MM.1S (cell line): ENCODE measurements at regions not wholly inside any gene's neighbourhood (a gene's known extent, or its start where the extent isn't known, plus 50 kb on each side); places are given as distances from the start of the nearest gene placed in this dataset.

Source experiments
- DNase-seq: peaks from one replicate; pipeline ENCODE4 v3.0.0-alpha.2; 2015
- H2AFZ ChIP-seq: fragments of 300-600 bp; sonication (generic); 2 replicates; pipeline ENCODE4 v1.6.0; 2016; ENCODE audit warnings: antibody characterized with exemption, low read length
- H3F3A ChIP-seq: fragments of 300-600 bp; sonication (generic); 2 replicates; pipeline ENCODE4 v1.6.1; 2016; ENCODE audit warnings: mild to moderate bottlenecking, antibody characterized with exemption, low read length, moderate library complexity, mixed read lengths; ENCODE audit not compliant: insufficient read depth
- H3K27ac ChIP-seq: fragments of 300-600 bp; sonication (generic); 2 replicates; pipeline ENCODE4 v1.5.1; 2016; ENCODE audit warnings: mild to moderate bottlenecking, low read length
- H3K27me3 ChIP-seq: fragments of 300-600 bp; sonication (generic); replicated peaks from 2 replicates; pipeline ENCODE4 v1.6.0; 2016; ENCODE audit warnings: low read length; ENCODE audit not compliant: insufficient read depth
- H3K36me3 ChIP-seq: fragments of 300-600 bp; sonication (generic); replicated peaks from 2 replicates; pipeline ENCODE4 v1.6.1; 2016; ENCODE audit warnings: mild to moderate bottlenecking, low read length, mixed read lengths; ENCODE audit not compliant: insufficient read depth
- H3K4me1 ChIP-seq: fragments of 300-600 bp; sonication (generic); 2 replicates; pipeline ENCODE4 v1.6.1; 2016; ENCODE audit warnings: low read length, mixed read lengths
- H3K4me2 ChIP-seq: fragments of 300-600 bp; sonication (generic); 2 replicates; pipeline ENCODE4 v1.6.0; 2016; ENCODE audit warnings: low read depth, low read length
- H3K4me3 ChIP-seq: fragments of 300-600 bp; sonication (generic); 2 replicates; pipeline ENCODE4 v1.5.1; 2016; ENCODE audit warnings: low read length, mixed read lengths
- H3K79me2 ChIP-seq: fragments of 300-600 bp; sonication (generic); 2 replicates; pipeline ENCODE4 v1.6.1; 2016; ENCODE audit warnings: mixed run types, low read length, mixed read lengths
- H3K9ac ChIP-seq: fragments of 300-600 bp; sonication (generic); 2 replicates; pipeline ENCODE4 v1.6.1; 2016; ENCODE audit warnings: low read length, mixed read lengths
- H3K9me2 ChIP-seq: fragments of 300-600 bp; sonication (generic); replicated peaks from 2 replicates; pipeline ENCODE4 v1.6.1; 2016; ENCODE audit warnings: mild to moderate bottlenecking, low read length, mixed read lengths; ENCODE audit not compliant: insufficient read depth
- H3K9me3 ChIP-seq: fragments of 300-600 bp; sonication (generic); replicated peaks from 2 replicates; pipeline ENCODE4 v1.6.1; 2016; ENCODE audit warnings: mild to moderate bottlenecking, low read length, mixed read lengths; ENCODE audit not compliant: insufficient read depth
- H4K20me1 ChIP-seq: fragments of 300-600 bp; sonication (generic); 2 replicates; pipeline ENCODE4 v1.6.1; 2016; ENCODE audit warnings: mild to moderate bottlenecking, low read length, moderate library complexity, mixed read lengths; ENCODE audit not compliant: insufficient read depth
- CTCF ChIP-seq: fragments of 300-600 bp; sonication (generic); IDR thresholded peaks from 2 replicates; pipeline ENCODE4 v1.5.1; 2016; ENCODE audit warnings: antibody characterized with exemption, low read length, mixed read lengths
- EZH2 ChIP-seq: fragments of 300-600 bp; sonication (generic); optimal IDR thresholded peaks from 2 replicates; pipeline ENCODE3; 2017; ENCODE audit warnings: low read depth, mild to moderate bottlenecking, antibody characterized with exemption, low read length, mixed read lengths
- EZH2phosphoT487 ChIP-seq: fragments of 300-600 bp; sonication (generic); IDR thresholded peaks from 2 replicates; pipeline ENCODE4 v1.6.1; 2018; ENCODE audit warnings: antibody characterized with exemption, low read length

GRCh38 chr20:1813101-1813529 lies 82.1 kb upstream of the SIRPA start:
- H3K9me3 ChIP-seq, result no peaks in the 10 kb centered on the region
- DNase-seq, result no peak
- H3K27me3 ChIP-seq, result no peaks in the 10 kb centered on the region
- no peaks in the 10 kb centered on the region for H3K36me3 ChIP-seq
- H3K9ac ChIP-seq, result no peak overlapping the region
- no peak overlapping the region for H3K27ac ChIP-seq
- no peaks in the 10 kb centered on the region for H4K20me1 ChIP-seq
- no peak overlapping the region for H2AFZ ChIP-seq
- H3K4me3 ChIP-seq, result no peak overlapping the region
- TF ChIP-seq EZH2 (no peak), CTCF (no peak), EZH2phosphoT487 (no peak)
- H3K4me2 ChIP-seq, result no peak overlapping the region
- H3K79me2 ChIP-seq, result no peaks in the 10 kb centered on the region
- peaks cover 8% of the 10 kb centered on the region for H3K4me1 ChIP-seq
- no peaks in the 10 kb centered on the region for H3F3A ChIP-seq
- no peaks in the 10 kb centered on the region for H3K9me2 ChIP-seq

- Histone ChIP-seq H3K9me3 (no peaks in the 10 kb centered on the region), H2AFZ (no peak overlapping the region), H3K4me2 (no peak overlapping the region), H3K4me1 (peaks cover 8% of the 10 kb centered on the region), H3K27me3 (no peaks in the 10 kb centered on the region), H3K36me3 (no peaks in the 10 kb centered on the region), H3K9ac (no peak overlapping the region), H3K27ac (no peak overlapping the region), H4K20me1 (no peaks in the 10 kb centered on the region), H3F3A (no peaks in the 10 kb centered on the region), H3K9me2 (no peaks in the 10 kb centered on the region), H3K4me3 (no peak overlapping the region), H3K79me2 (no peaks in the 10 kb centered on the region)
- DNase-seq, result no peak
- TF ChIP-seq EZH2phosphoT487 (no peak), EZH2 (no peak), CTCF (no peak)
Measured at GRCh38 chr20:1811621-1812498, 83.3 kb upstream of the SIRPA start.

- Histone ChIP-seq H3K36me3 (no peaks in the 10 kb centered on the region), H4K20me1 (no peaks in the 10 kb centered on the region), H3K9me2 (no peaks in the 10 kb centered on the region), H3K27me3 (no peaks in the 10 kb centered on the region), H3F3A (no peaks in the 10 kb centered on the region), H3K4me3 (no peak overlapping the region), H3K9me3 (no peaks in the 10 kb centered on the region), H3K79me2 (no peaks in the 10 kb centered on the region), H3K27ac (no peak overlapping the region), H3K4me1 (peaks cover 8% of the 10 kb centered on the region), H2AFZ (peak overlapping the region; percentile 46), H3K4me2 (no peak overlapping the region), H3K9ac (no peak overlapping the region)
- DNase-seq, result no peak
- TF ChIP-seq EZH2phosphoT487 (no peak), EZH2 (no peak), CTCF (no peak)
Measured at GRCh38 chr20:1810926-1811620, 84.1 kb upstream of the SIRPA start.
